ENCODE measurements at regions not wholly inside any gene's neighbourhood (a gene's known extent, or its start where the extent isn't known, plus 50 kb on each side); places are given as distances from the start of the nearest gene placed in this dataset.

GRCh38 chr3:16051691-16052090 lies 122.8 kb upstream of the GALNT15 start:
- no peak for DNase-seq (ENCODE audit: low read depth, low spot score)

- no peak for DNase-seq (ENCODE audit: low read depth, low spot score)
These were observed 121.5 kb upstream of the GALNT15 start for GRCh38 chr3:16052964-16053363.

GRCh38 chr3:16053794-16054193 lies 120.7 kb upstream of the GALNT15 start:
- no peak for DNase-seq (ENCODE audit: low read depth, low spot score)

- DNase-seq (ENCODE audit: low read depth, low spot score), result no peak
These were observed 118.8 kb upstream of the GALNT15 start for GRCh38 chr3:16055606-16056211.

GRCh38 chr3:16056217-16056616 lies 118.3 kb upstream of the GALNT15 start:
- DNase-seq (ENCODE audit: low read depth, low spot score), result no peak

GRCh38 chr3:16058521-16058920 lies 116.0 kb upstream of the GALNT15 start:
- DNase-seq (ENCODE audit: low read depth, low spot score), result no peak

- DNase-seq (ENCODE audit: low read depth, low spot score), result no peak
These were observed 115.4 kb upstream of the GALNT15 start for GRCh38 chr3:16059081-16059537.

GRCh38 chr3:16059711-16060357 lies 114.6 kb upstream of the GALNT15 start:
- no peak for DNase-seq (ENCODE audit: low read depth, low spot score)

GRCh38 chr3:16060358-16060852 lies 114.1 kb upstream of the GALNT15 start:
- peak; percentile 96 for DNase-seq (ENCODE audit: low read depth, low spot score)

GRCh38 chr3:16060945-16061344 lies 113.5 kb upstream of the GALNT15 start:
- DNase-seq (ENCODE audit: low read depth, low spot score), result peak; percentile 70

- DNase-seq (ENCODE audit: low read depth, low spot score), result no peak
These were observed 113.0 kb upstream of the GALNT15 start for GRCh38 chr3:16061491-16061890.

- DNase-seq (ENCODE audit: low read depth, low spot score), result no peak
These were observed 110.9 kb upstream of the GALNT15 start for GRCh38 chr3:16063603-16064002.

GRCh38 chr3:16064642-16065414 lies 109.7 kb upstream of the GALNT15 start:
- peak; percentile 72 for DNase-seq (ENCODE audit: low read depth, low spot score)

GRCh38 chr3:16066545-16066944 lies 107.9 kb upstream of the GALNT15 start:
- no peak for DNase-seq (ENCODE audit: low read depth, low spot score)

GRCh38 chr3:16066975-16067374 lies 107.5 kb upstream of the GALNT15 start:
- DNase-seq (ENCODE audit: low read depth, low spot score), result no peak

GRCh38 chr3:16067837-16068471 lies 106.5 kb upstream of the GALNT15 start:
- no peak for DNase-seq (ENCODE audit: low read depth, low spot score)

GRCh38 chr3:16069149-16069922 lies 105.1 kb upstream of the GALNT15 start:
- peak; percentile 41 for DNase-seq (ENCODE audit: low read depth, low spot score)

- no peak for DNase-seq (ENCODE audit: low read depth, low spot score)
These were observed 103.8 kb upstream of the GALNT15 start for GRCh38 chr3:16070707-16071106.

- no peak for DNase-seq (ENCODE audit: low read depth, low spot score)
These were observed 103.3 kb upstream of the GALNT15 start for GRCh38 chr3:16071206-16071605.

- no peak for DNase-seq (ENCODE audit: low read depth, low spot score)
These were observed 101.9 kb upstream of the GALNT15 start for GRCh38 chr3:16072420-16073110.

- no peak for DNase-seq (ENCODE audit: low read depth, low spot score)
These were observed 101.3 kb upstream of the GALNT15 start for GRCh38 chr3:16073203-16073602.
